Astrocyte of the hippocampus (primary cell): ENCODE measurements at regions not wholly inside any gene's neighbourhood (a gene's known extent, or its start where the extent isn't known, plus 50 kb on each side); places are given as distances from the start of the nearest gene placed in this dataset.

Source experiments
- DNase-seq: peaks from one replicate; pipeline ENCODE4 v3.0.0; 2011; ENCODE audit warnings: low read depth, low spot score

DNA sequence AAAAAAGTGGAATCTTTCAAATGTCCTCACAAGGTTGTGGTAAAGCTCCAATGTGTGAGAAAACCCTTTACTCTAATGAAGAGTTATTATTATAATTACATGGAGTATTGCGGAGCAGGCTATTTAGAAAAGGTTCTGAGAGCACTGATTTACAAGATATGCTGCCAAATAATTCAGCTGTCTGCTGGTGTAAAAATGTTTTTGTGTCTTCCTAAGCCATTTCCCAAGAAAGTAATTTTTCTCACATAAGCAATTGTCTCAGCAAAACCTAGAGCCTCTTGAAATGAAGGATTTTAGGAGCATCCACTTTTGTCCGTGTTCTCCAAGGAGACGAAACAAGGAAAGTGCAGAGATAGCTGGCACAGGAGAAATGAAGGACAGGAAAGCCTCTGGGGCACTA is 229.6 kb upstream of the STARD13 start:
- no peak for DNase-seq

GRCh38 chr13:33518452-33518851 is 232.9 kb upstream of the STARD13 start:
- no peak for DNase-seq

GRCh38 chr13:33519561-33520467 is 234.3 kb upstream of the STARD13 start:
- peak; percentile 78 for DNase-seq

- DNase-seq: no peak
Measured at GRCh38 chr13:33520468-33520839, 234.9 kb upstream of the STARD13 start.

DNA sequence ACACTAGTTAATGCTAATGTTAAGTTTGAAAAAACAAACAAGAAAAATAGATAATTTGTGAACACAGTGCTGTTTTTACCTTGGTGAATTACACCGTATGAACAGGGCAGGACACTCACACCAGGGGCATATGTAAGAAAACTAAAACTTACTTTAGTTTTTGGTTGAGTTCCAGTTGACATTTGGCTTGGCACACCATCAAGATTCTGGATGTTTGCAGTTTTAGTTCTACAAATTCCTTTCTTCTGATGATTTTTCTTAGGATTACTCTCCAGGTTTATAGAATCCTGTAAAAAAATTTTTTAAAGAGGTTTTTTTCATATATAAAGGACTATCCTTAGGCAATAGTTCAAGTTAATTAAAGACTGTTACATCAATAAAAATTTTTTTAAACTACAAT is 238.5 kb upstream of the STARD13 start:
- DNase-seq: peak; percentile 86

- DNase-seq: no peak
Measured at GRCh38 chr13:33525763-33526162, 240.2 kb upstream of the STARD13 start.

DNA sequence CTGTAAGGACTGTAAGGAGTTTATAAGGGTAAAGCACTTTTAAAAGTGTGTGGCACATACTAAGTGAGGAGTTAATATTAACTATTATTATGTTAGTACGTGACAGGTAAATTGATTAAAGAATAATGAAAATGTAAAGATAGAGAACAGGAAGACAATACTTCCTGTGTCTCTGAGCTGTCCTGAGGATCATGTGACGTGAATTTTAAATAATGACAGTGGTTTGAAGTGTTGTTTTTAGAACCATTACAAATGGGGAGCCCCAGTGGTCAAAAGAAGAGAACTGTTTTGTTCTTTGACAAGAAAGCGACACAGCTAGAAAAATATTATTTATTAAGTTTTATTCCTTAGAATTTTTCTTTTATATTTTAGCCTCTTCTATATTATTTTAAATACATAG is 241.2 kb upstream of the STARD13 start:
- no peak for DNase-seq

DNA sequence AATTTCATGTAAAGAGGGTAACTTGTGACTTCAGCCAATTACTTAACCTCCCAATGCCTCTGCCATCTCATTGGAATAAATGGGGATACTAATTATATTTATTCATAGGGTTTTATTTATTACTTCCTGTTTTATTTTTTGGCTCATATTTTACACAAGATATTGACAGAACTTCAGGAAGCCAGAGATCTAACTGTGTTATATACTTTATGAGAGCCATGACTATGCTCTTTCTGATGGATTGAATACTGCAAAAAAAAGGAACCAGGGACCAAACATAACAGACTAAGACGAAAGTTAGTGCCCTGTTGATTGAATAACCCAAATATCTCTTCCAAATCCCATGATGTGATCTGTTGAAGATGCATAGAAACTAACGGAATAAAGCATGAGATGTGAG is 243.3 kb upstream of the STARD13 start:
- DNase-seq: no peak

DNA sequence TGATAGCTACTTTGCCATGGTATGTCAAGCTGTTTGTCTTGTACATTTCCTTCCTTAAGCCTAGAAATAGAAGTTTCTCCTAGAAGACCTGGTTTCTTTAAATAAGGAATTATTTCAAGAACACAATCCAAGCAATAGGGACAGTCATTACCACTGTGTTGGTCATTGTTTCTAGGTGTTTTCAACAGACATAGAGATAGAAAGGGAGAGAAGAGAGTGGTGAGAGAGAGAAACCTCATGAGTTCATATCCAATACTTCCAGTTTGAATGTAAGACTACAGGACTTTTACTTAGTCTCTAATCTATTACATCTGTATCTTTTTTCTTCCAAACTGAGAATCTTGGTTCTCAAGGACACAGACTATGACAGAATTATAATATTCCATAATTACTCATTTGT is 245.9 kb upstream of the STARD13 start:
- DNase-seq: no peak

DNA sequence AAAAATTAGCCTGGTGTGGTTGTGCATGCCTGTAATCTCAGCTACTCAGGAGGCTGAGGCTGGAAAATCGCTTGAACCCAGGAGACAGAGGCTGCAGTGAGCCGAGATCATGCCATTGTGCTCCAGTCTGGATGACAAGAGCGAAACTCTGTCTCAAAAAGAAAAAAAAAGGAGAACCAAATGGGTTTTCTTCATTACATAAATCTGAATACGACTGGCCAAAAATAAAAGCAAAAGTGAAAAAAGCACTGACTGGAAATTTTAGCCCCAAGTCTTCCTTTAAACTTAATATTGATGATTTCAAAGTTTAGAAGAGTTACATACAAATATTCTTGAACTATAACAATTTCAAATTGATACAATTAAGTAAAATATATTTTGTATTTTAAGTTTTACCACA is 249.5 kb upstream of the STARD13 start:
- DNase-seq: no peak

GRCh38 chr13:33536601-33537000 is 251.0 kb upstream of the STARD13 start:
- DNase-seq: no peak

DNA sequence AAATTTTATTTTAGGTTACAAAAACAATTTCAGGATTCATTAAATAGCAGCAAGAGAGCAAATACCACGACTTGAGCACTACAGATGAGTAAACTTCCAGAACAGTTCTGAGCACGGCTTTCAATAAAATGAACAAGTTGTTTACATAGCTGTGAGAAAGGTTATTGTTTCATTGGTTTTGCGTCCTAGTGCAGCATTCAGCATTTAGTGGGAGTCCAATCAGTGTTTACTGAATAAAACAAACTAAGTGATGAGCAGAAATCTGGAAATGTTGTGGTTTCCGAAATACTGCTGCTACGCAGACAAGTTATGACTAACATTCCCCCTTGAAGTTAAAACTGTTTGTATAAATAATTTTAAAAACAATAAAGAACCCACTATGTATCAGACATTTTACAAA is 251.5 kb upstream of the STARD13 start:
- DNase-seq: peak; percentile 15

- DNase-seq: no peak
Measured at GRCh38 chr13:33537676-33538075, 252.1 kb upstream of the STARD13 start.

- peak; percentile 11 for DNase-seq
Measured at GRCh38 chr13:33541456-33541855, 255.9 kb upstream of the STARD13 start.

- no peak for DNase-seq
Measured at GRCh38 chr13:33541962-33542308, 256.4 kb upstream of the STARD13 start.

DNA sequence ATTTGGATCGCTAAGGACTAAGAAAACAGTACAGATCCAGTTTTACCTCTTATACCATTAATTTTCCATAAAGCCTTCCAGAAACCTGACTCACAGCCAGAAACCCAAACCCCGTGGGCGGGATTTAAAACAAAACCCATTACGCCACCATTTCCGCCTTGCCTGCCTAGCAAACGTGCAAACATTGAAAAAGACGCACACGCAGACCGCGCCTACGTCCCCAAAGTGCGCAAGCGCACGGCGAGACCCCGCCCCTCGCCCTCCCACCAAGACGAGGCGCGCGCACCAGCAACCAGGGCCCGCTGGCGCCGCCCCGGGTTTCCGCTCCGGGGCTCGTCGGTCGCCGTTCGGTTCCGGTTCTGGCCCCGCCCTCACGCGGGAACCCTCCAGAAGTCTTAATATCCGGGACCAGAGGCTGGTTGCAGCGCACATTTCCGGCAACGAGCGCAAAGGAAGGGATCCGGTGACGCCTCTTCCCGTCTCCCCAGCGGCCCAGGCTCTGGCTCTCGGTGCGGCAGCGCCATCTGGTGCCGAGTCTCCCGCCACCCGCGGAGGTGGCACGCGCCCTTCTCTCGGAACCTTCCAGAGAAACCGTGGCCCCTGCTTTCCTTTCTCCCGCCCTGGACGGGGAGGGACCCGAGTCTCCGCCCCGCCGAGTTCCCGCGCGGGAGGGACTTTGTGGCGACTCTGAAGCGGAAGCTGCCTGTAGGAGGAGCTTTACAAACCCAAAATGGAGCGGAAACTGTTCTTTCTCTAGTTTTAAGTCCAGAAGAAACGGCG is 256.9 kb upstream of the STARD13 start:
- DNase-seq: peak; percentile 100

DNA sequence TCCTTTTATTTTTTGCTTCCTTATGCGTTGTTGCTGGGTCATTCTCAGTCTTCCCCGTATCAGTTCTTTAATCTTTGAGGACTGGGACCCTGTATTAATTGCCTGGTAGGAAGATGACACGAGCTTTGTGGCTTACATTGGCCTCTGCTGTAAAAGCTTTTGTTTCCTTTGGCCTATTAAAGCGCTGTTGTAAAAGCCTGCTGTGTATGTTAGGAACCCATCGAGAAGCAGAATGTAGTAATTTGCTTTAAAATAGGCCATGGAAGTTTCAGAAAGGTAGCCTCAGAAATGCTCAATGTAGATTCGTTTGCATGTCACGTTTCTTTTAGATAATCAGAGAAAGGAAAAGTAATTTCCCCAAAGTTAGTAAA is 257.5 kb upstream of the STARD13 start:
- DNase-seq: no peak

DNA sequence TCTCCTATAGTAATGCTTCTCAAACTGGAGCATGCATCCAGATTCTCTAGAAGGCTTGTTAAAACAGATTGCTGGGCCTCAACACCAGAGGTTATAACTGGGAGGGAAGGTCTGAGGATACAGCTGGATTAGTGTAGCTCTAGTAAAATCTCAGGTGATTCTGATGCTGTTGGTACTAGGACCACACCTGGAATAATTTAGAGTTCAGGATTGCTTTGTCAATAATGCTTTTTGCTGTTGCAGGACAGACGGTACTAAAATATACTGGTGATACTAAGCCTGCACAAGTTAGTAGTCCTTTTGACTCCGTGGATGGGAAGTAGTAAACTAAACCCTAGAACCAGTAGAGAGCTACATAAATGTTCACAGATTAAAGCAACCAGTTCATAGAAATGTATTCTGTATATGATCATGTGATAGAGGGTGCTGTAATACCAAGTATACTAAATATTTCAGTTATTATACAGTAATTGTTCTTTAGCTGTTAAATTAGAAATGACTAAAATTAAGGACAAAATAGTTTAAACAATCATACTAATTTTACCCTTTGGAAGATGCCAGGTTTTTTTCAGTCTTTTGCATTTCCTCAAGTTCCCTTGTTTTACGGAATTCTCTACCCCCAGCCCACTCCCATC is 258.2 kb upstream of the STARD13 start:
- DNase-seq: peak; percentile 10

DNA sequence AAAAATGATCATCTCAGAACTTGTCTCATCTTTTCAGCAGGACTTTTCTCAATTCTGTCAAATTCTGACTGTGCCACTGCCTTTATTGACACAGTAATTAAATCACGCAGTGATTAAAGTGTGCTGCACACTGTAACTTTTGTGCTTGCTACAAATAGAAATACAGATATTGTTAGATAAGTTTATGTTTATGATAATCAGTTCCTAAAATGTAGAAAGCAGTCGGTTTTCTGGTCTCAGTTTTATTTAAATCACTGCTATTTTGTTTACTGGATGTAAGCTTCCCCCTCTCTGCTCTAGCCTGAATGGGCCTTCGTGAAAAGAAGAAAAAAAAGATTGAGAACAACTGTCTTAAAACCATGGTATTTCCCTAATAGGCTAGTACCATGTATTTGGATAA is 258.8 kb upstream of the STARD13 start:
- DNase-seq: no peak

DNA sequence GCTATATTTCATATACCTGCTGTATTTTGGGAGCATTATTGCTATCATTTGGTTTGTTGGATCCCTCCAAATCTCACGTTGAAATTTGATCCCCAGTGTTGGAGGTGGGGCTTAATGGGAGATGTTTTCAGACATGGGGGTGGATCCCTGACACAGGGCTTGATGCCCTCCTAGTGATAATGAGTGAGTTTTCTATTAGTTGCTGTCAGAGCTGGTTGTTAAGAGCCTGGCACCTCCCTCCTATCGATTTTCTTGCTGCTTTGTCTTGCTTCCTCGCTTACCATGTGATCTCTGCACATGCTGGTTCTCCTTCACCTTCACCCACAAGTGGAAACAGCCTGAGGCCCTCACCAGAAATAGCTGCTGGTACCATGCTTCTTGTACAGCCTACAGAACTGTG is 259.9 kb upstream of the STARD13 start:
- DNase-seq: no peak

GRCh38 chr13:33547035-33547434 is 261.5 kb upstream of the STARD13 start:
- no peak for DNase-seq

DNA sequence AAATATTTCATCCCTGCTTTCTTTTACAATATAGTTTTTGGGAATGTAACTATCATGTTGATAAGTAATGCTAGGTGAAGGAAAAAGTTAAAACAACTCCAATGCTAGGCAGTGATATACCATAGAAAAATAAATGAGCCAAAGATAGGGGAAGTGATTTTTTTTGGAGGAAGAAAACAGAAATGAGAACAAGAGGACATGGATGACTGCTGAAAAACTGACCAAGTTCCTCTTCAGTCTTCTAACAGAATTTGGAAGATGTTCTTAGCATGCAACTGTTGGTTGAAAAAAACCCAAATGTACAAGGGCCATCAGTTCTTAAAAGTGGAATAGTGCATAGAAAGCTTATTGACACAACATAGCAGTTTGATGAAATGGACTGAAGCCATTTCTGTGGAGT is 262.5 kb upstream of the STARD13 start:
- no peak for DNase-seq

DNA sequence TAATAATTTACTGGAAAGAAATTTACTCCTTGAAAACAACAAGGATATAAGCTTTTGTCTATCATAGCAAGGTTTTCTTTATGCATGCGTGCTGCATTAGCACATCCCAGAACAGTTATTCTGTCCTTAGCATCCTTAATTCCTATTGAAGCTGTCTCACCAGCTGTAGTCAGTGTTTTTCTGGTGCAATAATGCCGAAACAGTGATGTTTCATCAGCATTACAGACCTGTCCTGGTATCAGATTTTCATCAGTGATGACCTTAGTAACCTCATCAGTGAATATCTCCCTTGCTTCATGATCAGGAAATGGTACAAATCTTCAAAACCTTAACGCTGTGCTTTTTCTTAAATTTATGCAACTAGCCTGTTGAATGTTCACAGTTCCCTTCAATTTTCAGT is 264.7 kb upstream of the STARD13 start:
- no peak for DNase-seq
